VCaP (cell line): ENCODE measurements at regions not wholly inside any gene's neighbourhood (a gene's known extent, or its start where the extent isn't known, plus 50 kb on each side); places are given as distances from the start of the nearest gene placed in this dataset.

Experiments
- H3K27ac ChIP-seq: fragments of 450-650 bp; 2 replicates; pipeline ENCODE4 v1.5.1; 2017
- CTCF ChIP-seq: fragments of 450-650 bp; conservative IDR thresholded peaks from 2 replicates; pipeline ENCODE4 v1.5.1; 2017; ENCODE audit warnings: mild to moderate bottlenecking, moderate library complexity

GRCh38 chr11:106331176-106331575 is 253.7 kb downstream of the AASDHPPT start:
- TF ChIP-seq CTCF = no peak
- no peak overlapping the region for H3K27ac ChIP-seq

- TF ChIP-seq CTCF = no peak
Measured at GRCh38 chr11:106333678-106334077, 256.2 kb downstream of the AASDHPPT start.

GRCh38 chr11:106344394-106344793 is 266.9 kb downstream of the AASDHPPT start:
- no peak for TF ChIP-seq CTCF
- no peak overlapping the region for H3K27ac ChIP-seq

More at GRCh38 chr11:106333678-106334077, 256.2 kb downstream of the AASDHPPT start:
- H3K27ac ChIP-seq = no peak overlapping the region

- no peak overlapping the region for H3K27ac ChIP-seq
- TF ChIP-seq CTCF = no peak
Measured at GRCh38 chr11:106344966-106345365, 267.5 kb downstream of the AASDHPPT start.

GRCh38 chr11:106353031-106353430 is 275.6 kb downstream of the AASDHPPT start:
- no peak for TF ChIP-seq CTCF
- no peak overlapping the region for H3K27ac ChIP-seq

GRCh38 chr11:106369224-106369623 is 291.8 kb downstream of the AASDHPPT start:
- no peak overlapping the region for H3K27ac ChIP-seq
- no peak for TF ChIP-seq CTCF

GRCh38 chr11:106378513-106379179 is 301.2 kb downstream of the AASDHPPT start:
- no peak overlapping the region for H3K27ac ChIP-seq
- no peak for TF ChIP-seq CTCF
